Trophoblast cell (in vitro differentiated cells and primary cell): ENCODE measurements at regions not wholly inside any gene's neighbourhood (a gene's known extent, or its start where the extent isn't known, plus 50 kb on each side); places are given as distances from the start of the nearest gene placed in this dataset.
"Not testable (repeated sequence)": the region's sequence is repeated elsewhere in the genome, so short reads cannot be mapped to it uniquely, and the experiment has no call there.

ENCODE experiments used
- DNase-seq, 2 donors: peaks; one replicate each; pipeline ENCODE4 v3.0.0-alpha.2; 2016
- H2AFZ ChIP-seq: 2 replicates; pipeline ENCODE4 v1.6.1; 2013; ENCODE audit warnings: low read length, moderate library complexity, mild to moderate bottlenecking; ENCODE audit not compliant: insufficient read depth, poor library complexity
- H2AK5ac ChIP-seq: 2 replicates; pipeline ENCODE4 v1.6.1; 2013; ENCODE audit warnings: mild to moderate bottlenecking, low read length
- H2BK120ac ChIP-seq: 2 replicates; pipeline ENCODE4 v1.6.1; 2013; ENCODE audit warnings: low read length, mild to moderate bottlenecking, moderate library complexity; ENCODE audit not compliant: insufficient read depth, poor library complexity
- H2BK12ac ChIP-seq: 2 replicates; pipeline ENCODE4 v1.6.1; 2013; ENCODE audit warnings: mild to moderate bottlenecking, low read length, moderate library complexity
- H2BK5ac ChIP-seq: 2 replicates; pipeline ENCODE4 v1.6.1; 2013; ENCODE audit warnings: low read length, low read depth, moderate library complexity, mild to moderate bottlenecking; ENCODE audit not compliant: poor library complexity
- H3K14ac ChIP-seq: 2 replicates; pipeline ENCODE4 v1.6.1; 2013; ENCODE audit warnings: mild to moderate bottlenecking, low read length
- H3K18ac ChIP-seq: 2 replicates; pipeline ENCODE4 v1.6.1; 2013; ENCODE audit warnings: mild to moderate bottlenecking, low read length
- H3K23ac ChIP-seq: 2 replicates; pipeline ENCODE4 v1.6.1; 2013; ENCODE audit warnings: low read length
- H3K27ac ChIP-seq: 2 replicates; pipeline ENCODE4 v1.5.1; 2013; ENCODE audit warnings: low read depth, mild to moderate bottlenecking, inconsistent platforms, low read length, moderate library complexity
- H3K27me3 ChIP-seq: 2 replicates; pipeline ENCODE4 v1.6.1; 2013; ENCODE audit warnings: inconsistent platforms, mild to moderate bottlenecking, low read length, moderate library complexity; ENCODE audit not compliant: insufficient read depth
- H3K36me3 ChIP-seq, 2 experiments: 1 replicate in 1 of 2; 2 replicates in 1 of 2; pipeline ENCODE4 v1.6.1; 2013; ENCODE audit warnings: low read length in 2 of 2, mild to moderate bottlenecking in 2 of 2, moderate library complexity in 1 of 2; ENCODE audit not compliant: insufficient read depth in 2 of 2, control insufficient read depth in 1 of 2
- H3K4ac ChIP-seq: 2 replicates; pipeline ENCODE4 v1.6.1; 2013; ENCODE audit warnings: low read depth, mild to moderate bottlenecking, low read length, moderate library complexity
- H3K4me1 ChIP-seq, 2 experiments: 1 replicate in 1 of 2; 2 replicates in 1 of 2; pipeline ENCODE4 v1.6.1; 2013; ENCODE audit warnings: low read length in 2 of 2, mild to moderate bottlenecking in 2 of 2, moderate library complexity in 1 of 2; ENCODE audit not compliant: insufficient read depth in 2 of 2, control insufficient read depth in 1 of 2
- H3K4me2 ChIP-seq: 2 replicates; pipeline ENCODE4 v1.6.1; 2013; ENCODE audit warnings: inconsistent platforms, mild to moderate bottlenecking, low read length, moderate library complexity
- H3K4me3 ChIP-seq: 2 replicates; pipeline ENCODE4 v1.5.1; 2013; ENCODE audit warnings: mild to moderate bottlenecking, low read depth, low read length, inconsistent platforms
- H3K79me1 ChIP-seq: one replicate; pipeline ENCODE4 v1.6.1; 2013; ENCODE audit warnings: low read length
- H3K79me2 ChIP-seq: 2 replicates; pipeline ENCODE4 v1.6.1; 2013; ENCODE audit warnings: low read length, mild to moderate bottlenecking; ENCODE audit not compliant: control insufficient read depth, insufficient read depth, poor library complexity
- H3K9ac ChIP-seq: 2 replicates; pipeline ENCODE4 v1.6.1; 2013; ENCODE audit warnings: mild to moderate bottlenecking, low read length
- H3K9me3 ChIP-seq: 2 replicates; pipeline ENCODE4 v1.6.1; 2013; ENCODE audit warnings: low read depth, mild to moderate bottlenecking, control low read depth, inconsistent platforms, low read length; ENCODE audit not compliant: insufficient read depth
- H4K12ac ChIP-seq: 2 replicates; pipeline ENCODE4 v1.6.1; 2013; ENCODE audit warnings: low read depth, mild to moderate bottlenecking, low read length, moderate library complexity
- H4K8ac ChIP-seq: 2 replicates; pipeline ENCODE4 v1.6.1; 2013; ENCODE audit warnings: low read depth, mild to moderate bottlenecking, low read length, moderate library complexity
- H4K91ac ChIP-seq: one replicate; pipeline ENCODE4 v1.6.1; 2013; ENCODE audit warnings: low read depth, mild to moderate bottlenecking, low read length, moderate library complexity
- WGBS: extraction: QIAGEN DNeasy Blood & Tissue Kit; methylation state at CpG from one replicate; pipeline ENCODE4 v1.1.7; 2013; ENCODE audit warnings: missing lambda C conversion rate; ENCODE audit not compliant: insufficient read length, insufficient coverage; ENCODE audit errors: extremely low coverage; 5-methylcytosine and 5-hydroxymethylcytosine counted together

DNA sequence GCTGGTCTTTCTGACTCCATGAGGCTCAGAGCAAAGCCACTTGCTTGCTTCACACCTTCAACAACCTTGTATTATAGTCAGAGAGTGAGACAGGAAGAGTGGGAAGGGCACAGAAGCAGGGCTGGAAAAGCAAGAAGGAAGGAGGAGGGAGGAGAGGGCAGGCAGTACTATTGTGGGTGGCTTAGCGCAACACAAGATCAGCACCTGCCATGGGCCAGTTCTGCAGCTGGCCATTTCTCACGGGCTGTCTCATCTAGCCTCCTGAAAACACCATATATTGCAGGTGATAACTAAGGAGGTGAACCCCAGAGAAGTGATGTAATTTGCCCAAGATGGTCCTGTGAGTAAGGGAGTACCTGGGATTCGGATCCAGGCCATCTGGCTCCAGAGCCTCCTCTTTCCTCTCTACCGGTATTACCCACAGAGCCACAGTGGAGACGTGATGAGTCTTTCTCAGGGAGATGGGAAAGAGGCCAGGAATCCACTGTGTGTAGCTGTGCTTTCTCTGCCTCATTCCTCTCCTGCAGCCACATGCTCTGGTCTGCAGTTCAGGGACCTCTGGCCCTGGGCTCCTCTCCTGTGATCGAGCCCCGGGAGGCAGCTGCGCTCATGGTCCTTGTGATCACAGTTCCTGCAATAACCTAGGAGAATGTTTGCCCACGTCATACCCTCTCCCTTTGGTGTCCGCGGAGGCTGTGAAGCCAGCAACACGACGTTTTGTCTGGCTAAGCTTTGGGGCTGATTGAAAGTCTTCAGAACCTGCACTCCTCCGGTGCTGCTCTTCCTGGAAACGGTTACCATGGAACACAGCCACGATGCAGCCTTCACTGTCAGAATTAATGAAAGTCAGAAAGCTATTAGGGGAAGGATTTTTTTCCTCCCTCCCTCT lies 178.1 kb upstream of the CCL2 start:
- H3K9me3 ChIP-seq = peaks cover under 1% of the 10 kb centered on the region
- no peak overlapping the region for H2BK120ac ChIP-seq
- H2AFZ ChIP-seq = no peak overlapping the region
- H3K79me2 ChIP-seq = no peaks in the 10 kb centered on the region
- H4K12ac ChIP-seq = no peak overlapping the region
- no peak overlapping the region for H3K18ac ChIP-seq
- no peaks in the 10 kb centered on the region for H3K4me1 ChIP-seq
- no peak overlapping the region for H3K9ac ChIP-seq
- no peak overlapping the region for H3K4ac ChIP-seq
- no peak for DNase-seq
- WGBS = no CpG with 5 or more reads among the region's 16 CpGs
- no peaks in the 10 kb centered on the region for H3K79me1 ChIP-seq
- no peak overlapping the region for H3K23ac ChIP-seq
- no peaks in the 10 kb centered on the region for H3K36me3 ChIP-seq
- H4K8ac ChIP-seq = no peak overlapping the region
- no peak overlapping the region for H2BK12ac ChIP-seq
- H3K14ac ChIP-seq = no peak overlapping the region
- H4K91ac ChIP-seq = no peak overlapping the region
- H3K27me3 ChIP-seq = no peaks in the 10 kb centered on the region
- no peak overlapping the region for H3K4me2 ChIP-seq
- H3K27ac ChIP-seq = no peak overlapping the region
- H3K4me3 ChIP-seq = no peak overlapping the region
- no peak overlapping the region for H2BK5ac ChIP-seq
- no peak overlapping the region for H2AK5ac ChIP-seq

DNA sequence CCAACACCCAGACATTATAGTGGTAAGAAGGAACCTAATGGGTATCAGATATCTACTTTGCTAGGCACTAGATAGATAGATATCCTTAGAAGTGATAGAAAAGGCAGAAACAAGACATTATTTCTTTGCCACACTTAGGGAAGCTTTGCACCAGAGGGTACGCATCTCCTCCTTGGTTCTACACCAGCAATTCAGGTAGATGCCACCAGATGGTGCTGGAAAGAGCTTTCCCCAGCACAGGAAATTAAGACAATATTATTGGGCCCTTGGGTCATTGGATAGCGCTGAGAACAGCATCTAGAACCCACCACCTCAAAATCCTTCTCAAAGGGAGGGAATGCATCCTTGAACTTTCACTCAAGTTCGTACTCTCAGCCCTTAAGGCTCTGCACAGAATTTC lies 173.8 kb upstream of the CCL2 start:
- Histone ChIP-seq H3K36me3 (no peaks in the 10 kb centered on the region), H3K14ac (no peak overlapping the region), H2BK120ac (no peak overlapping the region), H3K4me3 (no peak overlapping the region), H3K27me3 (no peaks in the 10 kb centered on the region), H2AK5ac (no peak overlapping the region), H3K4ac (no peak overlapping the region), H3K79me2 (no peaks in the 10 kb centered on the region), H2AFZ (no peak overlapping the region), H3K9me3 (no peaks in the 10 kb centered on the region), H4K91ac (no peak overlapping the region), H3K9ac (no peak overlapping the region), H3K4me2 (no peak overlapping the region), H3K18ac (no peak overlapping the region), H2BK12ac (no peak overlapping the region), H4K8ac (no peak overlapping the region), H3K79me1 (no peaks in the 10 kb centered on the region), H3K23ac (no peak overlapping the region), H3K4me1 (no peaks in the 10 kb centered on the region), H2BK5ac (no peak overlapping the region), H4K12ac (no peak overlapping the region), H3K27ac (no peak overlapping the region)
- peak in 1 of 2 donors; percentile 8 for DNase-seq
- WGBS = no CpG with 5 or more reads among the region's 3 CpGs

DNA sequence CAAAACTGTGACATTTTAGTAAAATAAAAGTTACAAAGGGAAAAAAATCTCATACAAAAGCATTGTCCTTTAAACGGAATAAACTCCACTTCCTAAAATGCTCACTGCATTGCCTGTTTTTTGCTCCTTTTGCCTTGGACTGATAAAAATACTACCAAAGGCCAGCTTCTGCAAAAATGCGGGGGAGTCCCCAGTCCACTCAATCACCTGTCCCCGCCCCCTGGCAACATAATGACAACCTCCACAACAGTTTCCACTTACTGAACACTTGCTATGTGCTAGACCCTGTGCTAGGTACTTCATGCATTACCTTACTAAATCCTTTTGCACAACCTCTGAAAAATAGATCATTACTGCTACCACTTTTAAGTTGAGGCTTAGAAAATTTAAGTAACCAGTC lies 172.7 kb upstream of the CCL2 start:
- no CpG with 5 or more reads among the region's 3 CpGs for WGBS
- H3K18ac ChIP-seq = no peak overlapping the region

DNA sequence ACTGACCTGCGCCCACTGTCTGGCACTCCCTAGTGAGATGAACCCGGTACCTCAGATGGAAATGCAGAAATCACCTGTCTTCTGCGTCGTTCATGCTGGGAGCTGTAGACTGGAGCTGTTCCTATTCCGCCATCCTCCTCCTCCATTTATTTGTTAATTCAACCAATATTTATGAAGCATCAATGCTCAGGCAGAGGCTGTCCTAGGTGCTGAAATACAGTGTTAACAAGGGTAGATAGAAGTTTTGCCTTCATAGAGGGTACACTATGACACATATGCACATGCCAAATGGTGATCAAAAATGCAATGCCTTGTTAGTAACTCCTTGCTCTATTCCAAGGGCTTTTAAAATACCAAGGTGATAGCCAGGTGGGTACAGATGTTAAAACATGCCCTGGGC lies 166.0 kb upstream of the CCL2 start:
- not testable (repeated sequence) for H4K91ac ChIP-seq

More for the DNA sequence above, 172.7 kb upstream of the CCL2 start:
- Histone ChIP-seq H2BK120ac (no peak overlapping the region), H2AK5ac (no peak overlapping the region), H3K79me2 (no peaks in the 10 kb centered on the region), H3K4ac (no peak overlapping the region), H3K9me3 (no peaks in the 10 kb centered on the region), H3K9ac (no peak overlapping the region), H2BK12ac (no peak overlapping the region), H3K27ac (no peak overlapping the region), H3K4me2 (no peak overlapping the region), H3K79me1 (no peaks in the 10 kb centered on the region), H3K36me3 (no peaks in the 10 kb centered on the region), H3K23ac (no peak overlapping the region), H3K14ac (no peak overlapping the region), H4K8ac (no peak overlapping the region), H3K4me3 (no peak overlapping the region), H3K27me3 (no peaks in the 10 kb centered on the region), H4K91ac (no peak overlapping the region), H3K4me1 (no peaks in the 10 kb centered on the region), H2BK5ac (no peak overlapping the region), H2AFZ (no peak overlapping the region), H4K12ac (no peak overlapping the region)
- DNase-seq = no peak

More for the DNA sequence above, 166.0 kb upstream of the CCL2 start:
- not testable (repeated sequence) for H2BK12ac ChIP-seq, H3K27ac ChIP-seq, H3K14ac ChIP-seq, H4K12ac ChIP-seq, H3K4ac ChIP-seq, H3K23ac ChIP-seq, H3K36me3 ChIP-seq, H4K8ac ChIP-seq, H3K18ac ChIP-seq, H3K27me3 ChIP-seq, H3K4me3 ChIP-seq, DNase-seq, H3K4me1 ChIP-seq, H3K4me2 ChIP-seq, H2AK5ac ChIP-seq, H2BK120ac ChIP-seq, H3K79me2 ChIP-seq, H2BK5ac ChIP-seq, H3K9ac ChIP-seq, H2AFZ ChIP-seq, H3K9me3 ChIP-seq, H3K79me1 ChIP-seq
- WGBS = no CpG with 5 or more reads among the region's 5 CpGs
